ENCODE measurements at regions not wholly inside any gene's neighbourhood (a gene's known extent, or its start where the extent isn't known, plus 50 kb on each side); places are given as distances from the start of the nearest gene placed in this dataset.
"Not testable (repeated sequence)": the region's sequence is repeated elsewhere in the genome, so short reads cannot be mapped to it uniquely, and the experiment has no call there.

DNA sequence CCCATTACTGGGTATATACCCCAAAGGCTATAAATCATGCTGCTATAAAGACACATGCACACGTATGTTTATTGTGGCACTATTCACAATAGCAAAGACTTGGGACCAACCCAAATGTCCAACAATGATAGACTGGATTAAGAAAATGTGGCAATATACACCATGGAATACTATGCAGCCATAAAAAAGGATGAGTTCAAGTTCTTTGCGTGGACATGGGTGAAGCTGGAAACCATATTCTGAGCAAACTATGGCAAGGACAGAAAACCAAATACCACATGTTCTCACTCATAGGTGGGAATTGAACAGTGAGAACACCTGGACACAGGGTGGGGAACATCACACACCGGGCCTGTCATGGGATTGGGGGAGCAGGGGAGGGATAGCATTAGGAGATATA lies 54.4 kb upstream of the MUCL1 start:
- DNase-seq, result not testable (repeated sequence)

DNA sequence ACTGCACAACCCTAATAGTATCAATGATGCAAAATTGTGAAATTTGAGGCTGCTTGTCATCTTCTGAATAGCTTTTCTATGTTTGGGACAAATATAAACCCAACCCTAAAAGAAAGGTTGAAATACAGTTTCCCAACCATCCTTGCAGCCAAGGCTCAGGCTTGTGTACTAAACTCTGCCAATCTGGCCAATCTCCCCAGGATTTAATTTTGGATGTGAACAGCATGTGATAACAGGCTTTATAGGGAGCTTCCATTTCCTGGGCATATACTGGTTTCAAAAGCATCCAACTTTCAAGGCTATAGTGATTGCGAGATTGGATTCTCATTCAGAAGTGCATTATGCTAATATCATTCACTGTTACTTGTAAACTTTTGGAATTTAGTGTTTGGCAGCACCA lies 55.7 kb upstream of the MUCL1 start:
- no peak for DNase-seq

GRCh38 chr12:54796991-54797390 lies 57.3 kb upstream of the MUCL1 start:
- no peak for DNase-seq

DNA sequence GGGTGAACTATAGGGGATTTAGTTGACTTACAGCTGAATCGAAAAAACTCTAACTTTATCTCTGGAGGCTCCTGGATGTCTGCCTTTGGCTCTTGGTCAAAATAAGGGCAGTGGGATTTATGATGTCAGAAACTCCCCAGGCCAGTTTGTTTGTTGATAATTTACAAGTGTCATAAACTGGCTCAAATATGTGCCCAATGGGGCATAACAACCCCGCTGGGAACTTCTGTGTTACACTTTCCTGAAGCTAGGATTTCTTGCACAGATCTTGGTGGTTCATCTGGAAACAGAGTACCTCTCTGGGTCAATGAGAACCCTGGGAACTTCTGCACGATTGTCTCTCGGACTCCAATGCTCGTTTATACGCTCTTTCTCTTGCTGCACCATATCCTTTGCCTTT lies 58.7 kb upstream of the MUCL1 start:
- DNase-seq, result no peak

DNA sequence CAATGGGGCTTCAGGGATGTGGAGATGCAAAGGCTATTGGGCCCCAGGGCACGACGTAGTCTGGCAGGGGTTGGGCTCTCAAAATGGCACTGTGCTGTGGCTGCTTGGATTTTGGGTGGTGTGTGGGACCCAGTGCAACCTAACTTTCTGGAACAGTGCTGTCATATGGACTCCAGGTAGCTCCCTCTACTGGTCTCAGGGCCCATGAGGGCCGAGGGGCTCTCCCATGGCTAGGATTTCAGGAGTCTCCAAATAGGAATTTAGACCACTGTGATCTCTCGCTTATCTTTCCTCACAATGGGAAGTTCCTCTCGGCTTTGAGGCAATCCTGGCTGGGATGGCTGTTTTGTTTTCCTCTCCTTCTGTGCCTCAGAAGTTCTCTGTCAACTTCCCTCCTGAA lies 68.2 kb upstream of the MUCL1 start:
- no peak for DNase-seq

DNA sequence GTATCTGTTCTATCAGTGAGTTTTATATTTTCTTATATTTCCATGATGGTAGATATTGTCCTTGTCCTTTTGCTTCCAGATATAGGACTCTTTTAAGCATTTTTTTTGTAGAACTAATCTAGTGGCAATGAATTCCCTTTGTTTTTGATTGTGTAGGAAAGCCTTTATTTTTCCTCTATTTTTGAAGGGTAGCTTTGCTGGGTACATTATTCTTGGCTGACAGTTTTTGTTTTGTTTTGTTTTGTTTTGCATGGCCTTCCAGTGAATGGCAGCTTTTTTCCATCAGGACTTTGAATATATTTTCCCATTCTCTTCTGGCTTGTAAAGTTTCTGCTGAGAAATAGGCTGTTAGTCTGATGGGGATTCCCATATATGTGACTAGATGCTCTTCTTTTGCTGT lies 70.2 kb upstream of the MUCL1 start:
- no peak for DNase-seq

DNA sequence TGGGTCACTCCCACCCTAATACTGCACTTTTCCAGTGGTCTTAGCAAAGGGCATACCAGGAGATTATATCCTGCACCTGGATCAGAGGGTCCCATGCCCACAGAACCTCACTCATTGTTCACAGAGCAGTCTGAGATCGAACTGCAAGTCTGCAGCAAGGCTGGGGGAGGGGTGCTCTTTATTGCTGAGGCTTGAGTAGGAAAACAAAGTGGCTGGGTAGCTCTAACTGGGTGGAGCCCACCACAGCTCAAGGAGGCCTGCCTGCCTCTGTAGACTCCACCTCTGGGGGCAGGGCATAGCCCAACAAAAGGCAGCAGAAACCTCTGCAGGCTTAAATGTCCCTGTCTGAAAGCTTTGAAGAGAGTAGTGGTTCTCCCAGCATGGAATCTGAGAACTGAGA lies 77.3 kb upstream of the MUCL1 start:
- DNase-seq, result not testable (repeated sequence)

DNA sequence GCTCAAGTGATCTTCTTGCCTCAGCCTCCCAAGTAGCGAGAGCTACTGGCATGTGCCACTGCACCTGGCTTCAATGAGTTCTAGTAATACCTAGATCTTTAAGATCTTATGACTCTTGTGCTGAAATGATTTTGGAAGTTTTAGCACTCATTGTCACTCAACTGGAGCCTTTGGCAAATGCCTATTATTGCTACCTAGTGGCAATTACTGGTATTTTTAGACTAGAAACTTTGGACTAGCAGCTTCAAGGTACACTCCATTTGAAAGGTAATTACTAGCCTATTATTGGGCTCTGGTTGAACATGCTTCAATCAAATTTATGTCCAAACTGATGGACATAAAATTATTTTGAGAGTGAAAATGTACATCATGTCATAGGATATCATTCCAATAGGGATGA lies 80.7 kb upstream of the MUCL1 start:
- DNase-seq, result no peak

DNA sequence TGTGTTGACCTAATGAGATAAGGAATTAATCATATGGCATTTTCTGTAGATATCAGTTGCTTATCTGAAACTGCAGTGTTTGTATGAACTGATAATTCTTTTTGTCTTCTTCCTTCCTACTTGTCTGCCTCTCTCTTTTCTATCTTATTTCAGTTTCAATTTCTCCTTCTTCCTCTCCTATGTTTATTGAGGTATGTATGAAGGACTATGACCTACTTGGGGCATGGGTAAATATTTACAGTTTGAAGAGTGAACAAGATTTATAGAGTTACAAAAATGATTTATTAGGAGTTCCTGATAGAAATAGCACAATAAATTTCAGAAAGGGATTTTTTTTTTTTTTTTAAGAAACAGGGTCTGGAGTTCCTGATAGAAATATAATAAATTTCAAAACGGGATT lies 88.7 kb upstream of the MUCL1 start:
- DNase-seq, result no peak

GRCh38 chr12:54762390-54762789 lies 91.9 kb upstream of the MUCL1 start:
- DNase-seq, result no peak

- DNase-seq, result no peak
These were observed 94.6 kb upstream of the MUCL1 start for GRCh38 chr12:54759751-54760150.

DNA sequence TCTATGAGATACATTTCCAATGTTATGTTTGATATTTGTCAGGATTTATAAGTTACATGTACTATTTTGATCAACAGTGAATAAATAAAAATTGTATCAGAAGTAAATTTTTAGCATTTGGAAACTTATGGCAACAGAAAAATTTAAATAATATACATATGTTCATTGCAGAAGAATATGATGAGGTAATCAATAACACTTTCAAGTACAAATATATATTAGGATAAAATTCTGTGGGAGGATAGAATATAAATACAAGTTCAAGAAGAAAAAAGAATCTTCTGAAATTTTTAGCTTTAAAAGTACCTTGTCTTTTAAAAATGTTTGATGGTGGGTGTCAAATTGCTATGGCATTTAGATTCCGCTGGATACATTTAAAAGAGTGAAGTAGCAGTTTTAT lies 102.8 kb upstream of the MUCL1 start:
- no peak for DNase-seq

DNA sequence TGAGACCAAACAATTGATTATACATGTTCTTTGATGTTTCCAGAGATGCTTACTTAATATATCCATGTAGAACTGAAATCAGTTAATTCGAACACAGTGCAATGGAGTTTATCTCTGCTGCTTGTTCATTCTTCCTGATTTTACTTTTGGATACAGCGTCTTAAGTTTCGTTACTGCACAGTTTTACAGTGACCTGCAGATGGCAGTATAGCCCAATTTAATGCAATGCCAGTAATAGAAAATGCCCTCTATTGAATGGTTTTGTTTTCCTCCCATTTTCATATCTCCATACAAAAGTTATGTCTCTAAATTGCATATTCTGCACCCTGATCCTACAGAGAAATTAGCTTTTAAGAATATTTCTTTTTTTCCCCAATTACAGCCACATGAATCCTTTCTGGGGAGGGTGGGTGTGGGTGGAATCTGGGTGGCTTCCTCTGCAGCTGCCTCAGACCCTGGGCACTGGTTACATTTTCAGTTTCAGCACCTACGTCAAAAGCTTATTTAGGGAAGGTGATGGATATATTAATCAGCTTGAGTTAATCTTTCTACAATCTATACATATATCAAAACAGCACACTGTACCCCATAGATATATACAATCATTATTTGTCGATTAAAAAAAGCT lies 101.1 kb upstream of the DCD start:
- DNase-seq, result peak; percentile 12

DNA sequence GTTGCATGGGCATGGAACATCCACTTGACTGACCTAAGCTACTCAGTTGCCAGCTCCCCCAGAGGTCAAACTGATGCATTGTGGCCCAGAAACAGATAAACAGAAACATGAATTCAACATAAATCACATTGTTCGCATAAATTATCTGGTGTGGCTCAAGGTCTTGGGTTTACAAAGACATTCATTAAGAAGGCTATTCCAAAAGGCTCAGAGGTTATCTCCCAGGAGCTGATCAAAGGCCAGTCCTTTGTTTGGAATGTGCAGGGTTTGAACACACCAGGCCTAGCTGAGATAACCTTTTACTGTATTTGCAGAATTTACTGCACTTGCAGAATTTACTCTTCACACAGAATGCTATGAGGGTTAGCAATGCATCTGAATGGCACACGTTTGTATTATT lies 96.4 kb upstream of the DCD start:
- DNase-seq, result no peak

DNA sequence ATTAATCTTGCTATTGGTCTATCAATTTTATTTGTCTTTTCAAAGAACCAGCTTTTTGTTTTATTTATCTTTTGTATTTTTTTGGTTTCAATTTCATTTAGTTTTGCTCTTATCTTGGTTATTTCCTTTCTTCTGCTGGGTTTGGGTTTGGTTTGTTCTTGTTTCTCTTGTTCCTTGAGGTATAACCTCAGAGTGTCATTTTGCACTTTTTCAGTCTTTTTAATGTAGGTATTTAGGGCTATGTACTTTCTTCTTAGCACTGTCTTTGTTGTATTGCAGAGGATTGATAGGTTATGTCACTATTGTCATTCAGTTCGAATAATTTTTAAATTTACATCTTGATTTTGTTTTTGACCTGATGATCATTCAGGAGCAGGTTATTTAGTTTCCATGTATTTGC lies 92.7 kb upstream of the DCD start:
- DNase-seq, result no peak

DNA sequence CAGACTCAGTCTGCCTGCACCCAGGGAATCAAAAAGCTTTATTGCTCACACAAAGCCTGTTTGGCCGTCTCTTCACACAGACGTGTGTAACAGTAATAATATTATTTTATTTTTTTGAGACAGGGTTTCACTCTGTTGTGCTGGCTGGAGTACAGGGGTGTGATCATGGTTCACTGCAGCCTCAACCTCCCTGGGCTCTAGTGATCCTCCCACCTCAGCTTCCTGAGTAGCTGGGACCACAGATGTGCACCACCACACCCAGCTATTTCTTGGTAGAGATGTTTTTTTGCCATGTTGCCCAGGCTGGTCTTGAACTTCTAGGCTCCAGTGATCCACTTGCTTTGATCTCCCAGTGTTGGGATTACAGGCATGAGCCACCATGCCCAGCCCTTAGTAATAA lies 88.4 kb upstream of the DCD start:
- no peak for DNase-seq

- no peak for DNase-seq
These were observed 86.2 kb upstream of the DCD start for GRCh38 chr12:54734196-54734950.

DNA sequence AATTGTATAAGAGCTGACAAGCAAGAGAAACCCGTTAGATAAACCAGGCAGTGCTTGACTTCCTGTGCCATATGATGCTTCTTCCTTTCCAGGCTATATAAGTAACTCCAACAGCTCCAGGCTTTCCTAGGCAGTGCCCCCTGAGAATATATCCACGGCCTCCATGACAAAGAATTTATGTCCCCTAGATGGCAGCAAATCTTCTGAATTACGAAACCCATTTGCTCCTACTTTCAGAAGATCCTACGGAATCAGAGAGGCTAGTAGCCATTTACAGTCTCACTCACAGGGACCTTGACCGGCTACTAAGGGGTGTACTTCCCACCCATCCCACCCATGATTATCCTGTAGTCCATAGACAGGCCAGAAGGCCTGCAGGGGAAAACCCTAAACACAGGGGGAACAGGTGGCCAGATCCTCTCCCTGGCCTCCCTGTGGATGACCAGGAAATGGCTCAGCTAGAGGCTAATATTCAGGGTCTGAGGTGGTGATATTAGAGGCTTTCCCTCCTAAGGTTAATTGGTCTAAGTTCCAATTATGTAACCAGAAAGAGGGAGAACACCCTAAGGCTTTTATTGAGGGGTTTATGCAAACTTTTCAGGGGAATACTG lies 77.2 kb upstream of the DCD start:
- no peak for DNase-seq

DNA sequence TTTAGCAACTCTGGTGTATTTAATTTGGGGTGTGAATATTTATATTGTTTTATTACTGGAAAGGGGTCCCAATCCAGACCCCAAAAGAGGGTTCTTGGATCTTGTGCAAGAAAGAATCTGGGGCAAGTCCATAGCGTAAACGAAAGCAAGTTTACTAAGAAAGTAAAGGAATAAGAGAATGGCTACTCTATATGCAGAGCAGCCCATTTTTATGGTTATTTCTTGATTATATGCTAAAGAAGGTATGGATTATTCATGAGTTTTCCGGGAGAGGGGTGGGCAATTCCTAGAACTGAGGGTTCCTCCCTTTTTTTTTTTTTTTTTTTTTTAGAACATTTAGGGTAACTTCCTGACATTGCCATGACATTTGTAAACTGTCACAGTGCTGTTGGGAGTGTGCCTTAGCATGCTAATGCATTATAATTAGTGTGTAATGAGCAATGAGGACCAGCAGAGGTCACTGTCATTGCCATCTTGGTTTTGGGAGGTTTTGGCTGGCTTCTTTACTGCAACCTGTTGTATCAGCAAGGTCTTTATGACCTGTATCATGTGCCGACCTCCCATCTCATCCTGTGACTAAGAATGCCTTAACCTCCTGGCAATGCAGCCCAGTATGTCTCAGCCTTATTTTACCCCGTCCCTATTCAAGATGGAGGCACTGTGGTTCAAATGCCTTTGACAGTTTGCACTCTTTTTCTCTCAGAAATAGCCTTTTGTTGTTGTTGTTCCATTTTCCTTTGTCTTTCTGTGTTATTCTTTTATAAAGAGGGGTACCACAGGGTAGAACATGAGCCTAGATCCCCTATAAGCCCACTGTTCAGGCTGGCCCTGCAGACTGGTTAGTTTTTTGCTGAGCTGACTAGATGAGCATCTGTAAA lies 75.5 kb upstream of the DCD start:
- no peak for DNase-seq

GRCh38 chr12:54721312-54721711 lies 73.1 kb upstream of the DCD start:
- no peak for DNase-seq

- no peak for DNase-seq
These were observed 71.5 kb upstream of the DCD start for GRCh38 chr12:54719691-54720090.

- no peak for DNase-seq
These were observed 68.1 kb upstream of the DCD start for GRCh38 chr12:54716261-54716660.

- DNase-seq, result not testable (repeated sequence)
These were observed 65.7 kb upstream of the DCD start for GRCh38 chr12:54713876-54714275.

Data from effector CD8-positive, alpha-beta T cell (primary cell).